VCaP (cell line): ENCODE measurements at regions not wholly inside any gene's neighbourhood (a gene's known extent, or its start where the extent isn't known, plus 50 kb on each side); places are given as distances from the start of the nearest gene placed in this dataset.
"Not testable (repeated sequence)": the region's sequence is repeated elsewhere in the genome, so short reads cannot be mapped to it uniquely, and the experiment has no call there.

Experiments used
- H3K27ac ChIP-seq: fragments of 450-650 bp; 2 replicates; pipeline ENCODE4 v1.5.1; 2017
- TF ChIP-seq, protein P1 (sequence below): fragments of 450-650 bp; conservative IDR thresholded peaks from 2 replicates; pipeline ENCODE4 v1.5.1; 2017; ENCODE audit warnings: mild to moderate bottlenecking, moderate library complexity

DNA sequence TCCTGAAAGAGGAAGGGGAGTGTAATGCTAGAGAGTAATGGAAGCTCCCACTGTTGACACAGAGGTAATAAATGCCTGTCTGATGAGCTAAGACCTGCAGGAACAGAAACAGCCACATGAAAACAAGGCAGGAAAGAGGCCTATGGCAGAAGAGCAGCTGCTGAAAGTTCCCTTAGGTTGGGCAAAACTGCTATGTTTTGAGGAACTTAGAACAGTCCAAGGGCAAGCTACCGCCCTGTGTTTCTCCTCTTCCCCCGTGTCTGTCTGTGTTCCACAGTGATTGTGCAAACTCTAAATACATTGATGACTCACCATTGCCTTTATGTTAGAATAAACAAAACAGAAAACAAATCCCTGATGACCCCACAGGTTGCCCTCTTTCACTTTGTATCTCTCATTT lies 516.6 kb downstream of the GOLGA6L6 start:
- H3K27ac ChIP-seq = not testable (repeated sequence)

DNA sequence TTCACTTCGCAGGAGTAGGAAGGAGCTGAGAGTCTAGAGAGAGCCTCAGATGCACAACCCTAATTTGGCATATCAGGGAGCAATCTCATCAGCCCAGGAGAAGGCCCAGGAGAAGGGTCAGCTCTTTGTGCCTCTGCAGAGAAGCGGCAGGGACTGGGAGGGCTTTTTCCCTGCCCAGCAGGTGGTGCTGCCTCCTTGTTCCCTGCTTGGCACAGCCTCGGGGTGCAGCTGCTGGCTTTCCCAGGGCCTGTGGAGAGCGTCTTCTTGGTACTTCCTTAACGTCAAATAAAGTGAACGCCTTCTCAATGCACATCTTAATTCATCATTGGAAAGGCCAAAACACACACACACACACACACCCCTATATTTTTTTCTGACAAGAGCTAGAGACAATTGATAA lies 519.3 kb downstream of the GOLGA6L6 start:
- H3K27ac ChIP-seq = not testable (repeated sequence)

DNA sequence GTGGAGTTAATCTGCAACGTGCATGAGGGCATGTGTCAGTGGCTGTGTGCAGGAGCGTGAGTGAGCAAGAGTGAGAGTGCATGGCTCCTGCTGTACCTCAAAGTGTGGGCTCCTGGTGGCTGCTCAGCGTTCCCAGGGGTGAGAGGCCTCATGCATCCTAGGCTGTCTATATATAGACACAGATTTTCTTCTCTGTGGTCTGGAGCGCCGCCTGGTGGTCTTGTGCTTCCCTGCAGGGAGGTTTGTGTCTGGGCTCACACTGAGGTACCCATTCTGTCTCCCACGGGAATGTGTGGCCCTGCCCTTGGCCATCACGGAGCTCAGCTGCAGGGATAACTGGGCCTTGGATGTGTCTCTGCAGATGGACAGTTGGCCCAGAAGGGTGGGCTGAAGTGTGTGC lies 520.2 kb downstream of the GOLGA6L6 start:
- H3K27ac ChIP-seq = not testable (repeated sequence)

DNA sequence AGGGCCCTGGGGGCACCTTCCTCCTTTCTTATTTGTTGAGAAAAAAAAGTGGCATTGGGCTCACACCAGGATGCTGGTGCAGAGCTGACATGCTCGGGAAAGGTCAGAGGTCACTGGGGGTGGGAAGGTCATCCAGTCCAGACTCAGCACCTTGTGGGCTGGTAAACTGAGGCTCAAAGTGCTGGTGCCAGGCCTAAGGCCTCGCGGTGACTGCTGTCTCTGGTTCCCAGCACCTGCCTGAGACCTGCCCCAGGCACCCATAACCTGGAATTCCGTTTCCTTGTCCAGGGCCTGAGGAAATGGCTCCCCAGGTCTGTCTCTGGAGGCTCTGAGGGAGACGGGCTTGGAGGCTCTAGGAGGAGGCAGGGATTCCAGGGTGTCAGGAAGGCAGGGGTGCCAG lies 521.0 kb downstream of the GOLGA6L6 start:
- not testable (repeated sequence) for H3K27ac ChIP-seq

DNA sequence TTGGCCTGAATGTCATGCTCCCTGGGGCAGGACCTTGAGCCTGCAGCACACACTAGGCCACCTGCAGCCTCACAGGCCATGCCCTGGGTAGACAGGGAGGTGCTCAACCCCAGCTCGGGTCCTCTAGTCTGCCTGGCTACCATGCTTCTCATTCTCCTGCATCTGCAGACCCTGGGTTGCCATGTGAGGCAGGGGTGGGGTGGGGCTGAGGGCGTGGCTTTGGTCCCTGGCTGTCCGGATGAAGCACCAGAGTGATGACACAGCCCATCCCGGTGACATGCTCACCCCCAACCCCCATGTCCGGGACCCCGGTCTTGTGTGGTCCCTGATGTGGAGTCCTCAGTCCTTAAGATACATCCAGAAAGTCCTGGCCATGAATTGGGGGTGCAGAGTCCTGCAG lies 521.8 kb downstream of the GOLGA6L6 start:
- not testable (repeated sequence) for H3K27ac ChIP-seq

DNA sequence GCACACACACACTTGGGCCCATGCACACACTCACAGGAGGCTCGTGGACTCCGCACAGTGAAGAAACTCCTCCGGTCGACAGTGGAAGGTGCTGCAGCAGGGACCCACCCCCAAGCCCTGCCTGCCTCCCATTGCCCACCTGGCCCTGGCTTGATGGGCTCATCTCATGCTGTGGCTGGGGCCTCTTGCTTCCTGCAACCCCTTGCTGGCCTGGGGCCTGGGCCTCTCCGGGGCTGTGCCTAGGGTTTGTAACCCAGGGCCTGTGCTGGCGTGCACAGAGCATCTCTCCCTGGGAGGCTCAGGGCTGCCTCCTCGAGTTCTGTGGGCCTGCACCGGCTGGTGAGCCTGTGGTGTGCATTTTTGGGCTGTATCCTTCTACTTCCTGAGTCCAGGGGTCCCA lies 524.0 kb downstream of the GOLGA6L6 start:
- not testable (repeated sequence) for H3K27ac ChIP-seq

DNA sequence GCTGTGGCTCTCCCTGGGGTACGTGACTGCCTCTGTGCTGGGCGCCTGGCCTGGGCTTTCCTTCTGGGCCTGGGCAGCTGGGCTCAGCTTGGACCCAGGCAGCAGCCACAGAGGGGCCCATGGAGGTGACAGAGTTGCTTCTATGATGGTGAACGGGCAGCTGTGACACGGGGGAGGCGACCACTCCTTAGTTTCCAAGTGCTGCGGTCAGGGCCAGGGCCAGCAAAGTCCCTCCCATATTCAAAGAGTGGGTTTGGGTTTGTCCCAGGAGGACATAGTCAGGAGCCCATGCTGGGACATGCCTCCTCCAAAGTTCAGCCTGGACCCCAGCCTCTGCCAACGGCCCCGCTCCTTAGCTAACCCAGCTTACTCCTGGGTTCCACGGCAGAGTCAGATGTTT lies 524.7 kb downstream of the GOLGA6L6 start:
- H3K27ac ChIP-seq = not testable (repeated sequence)

DNA sequence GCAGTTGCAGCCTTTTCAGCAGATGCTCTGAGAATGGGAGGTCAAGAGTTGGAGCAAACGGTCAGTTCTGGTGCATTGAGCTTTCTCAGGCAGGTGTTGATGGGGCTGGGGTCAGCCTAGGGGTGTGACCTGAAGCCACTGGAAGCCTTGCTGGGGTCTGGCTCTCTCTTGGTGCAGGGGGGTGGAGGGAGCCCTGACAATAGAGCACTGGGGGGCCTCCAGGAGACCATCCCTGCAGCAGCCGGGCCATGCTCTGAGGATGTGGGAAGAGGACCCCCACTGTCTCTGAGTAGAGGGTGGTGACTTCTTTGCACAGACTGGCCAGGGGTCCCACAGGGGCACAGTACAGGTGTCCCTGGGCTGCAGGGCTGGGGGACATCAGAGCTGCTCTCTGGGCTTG lies 528.8 kb downstream of the GOLGA6L6 start:
- not testable (repeated sequence) for H3K27ac ChIP-seq

DNA sequence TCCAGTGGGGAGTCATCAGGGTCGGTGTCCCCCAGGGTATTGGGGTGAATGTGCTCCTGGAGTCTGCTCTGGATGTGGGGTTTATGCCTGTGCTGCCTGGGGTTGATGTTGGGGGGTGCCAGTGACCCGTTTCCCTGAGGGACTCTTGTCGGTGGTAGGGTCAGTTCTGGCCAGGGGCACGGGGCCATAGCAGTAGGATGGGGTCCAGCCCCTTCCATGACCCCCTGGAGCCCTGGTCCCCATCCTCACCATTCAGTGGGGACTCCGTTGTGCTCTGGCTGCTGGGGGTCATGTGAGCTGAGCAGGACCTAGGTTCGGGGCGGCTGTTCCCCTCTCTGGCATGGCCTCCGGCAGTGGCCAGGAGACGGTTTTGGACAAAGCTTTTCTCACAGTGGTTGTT lies 530.8 kb downstream of the GOLGA6L6 start:
- not testable (repeated sequence) for H3K27ac ChIP-seq

DNA sequence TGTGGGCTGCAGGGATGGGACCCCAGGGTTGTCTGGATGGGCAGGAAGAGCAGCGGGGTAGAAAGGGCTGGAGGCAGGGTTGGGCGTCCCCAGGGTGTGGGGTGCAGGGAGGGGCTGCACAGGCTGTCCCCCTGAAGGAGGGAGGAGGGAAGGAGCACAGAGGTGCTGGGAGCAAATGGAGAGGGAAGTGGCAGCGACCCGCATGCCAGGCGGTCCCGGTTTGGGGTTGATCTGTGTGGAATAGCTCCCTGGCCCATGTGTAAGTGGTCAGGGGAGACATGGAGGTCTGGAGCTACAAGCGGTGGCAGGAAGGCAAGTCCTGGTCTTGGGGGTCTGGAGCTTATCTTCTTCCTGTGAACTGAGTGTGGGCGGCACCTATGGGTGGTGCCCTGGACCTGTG lies 532.0 kb downstream of the GOLGA6L6 start:
- H3K27ac ChIP-seq = not testable (repeated sequence)

DNA sequence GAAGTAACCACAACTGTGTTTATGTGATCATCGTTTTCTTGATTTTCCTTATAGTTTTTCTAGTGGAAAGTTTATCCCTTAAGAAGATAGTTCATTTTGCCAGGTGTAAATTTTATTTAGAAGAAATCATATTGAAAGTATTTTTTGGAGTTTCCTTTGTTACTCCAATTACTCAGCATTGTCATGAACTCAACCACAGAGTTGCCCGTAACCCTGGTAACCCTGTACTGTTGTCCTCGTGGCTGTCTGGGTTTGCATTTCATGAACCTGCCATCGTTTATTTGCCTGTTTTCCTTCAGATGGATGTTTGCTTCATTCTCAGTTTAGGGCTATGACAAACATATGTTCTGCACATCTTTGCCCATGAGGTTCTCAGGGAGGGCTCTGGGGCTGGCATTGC lies 534.3 kb downstream of the GOLGA6L6 start:
- H3K27ac ChIP-seq = not testable (repeated sequence)

DNA sequence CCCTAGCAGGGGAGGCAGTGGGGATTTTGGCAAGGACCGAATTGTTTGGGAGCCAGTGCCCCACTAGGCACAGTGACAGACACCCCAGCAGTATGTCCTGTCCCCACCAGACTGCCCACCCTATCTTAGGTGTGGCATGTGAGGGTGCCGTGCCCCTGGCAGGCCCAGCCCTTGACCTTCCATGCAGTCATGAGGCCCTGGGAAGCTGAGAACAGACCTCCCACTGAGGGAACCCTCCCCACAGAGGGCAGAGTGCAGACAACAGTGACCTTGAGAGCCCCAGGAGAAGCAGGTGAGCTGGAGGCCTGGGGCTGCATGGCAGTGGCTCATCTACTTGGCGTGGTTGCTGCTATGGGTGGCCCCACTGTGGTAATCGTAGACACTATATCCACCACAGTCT lies 538.1 kb downstream of the GOLGA6L6 start:
- not testable (repeated sequence) for H3K27ac ChIP-seq

DNA sequence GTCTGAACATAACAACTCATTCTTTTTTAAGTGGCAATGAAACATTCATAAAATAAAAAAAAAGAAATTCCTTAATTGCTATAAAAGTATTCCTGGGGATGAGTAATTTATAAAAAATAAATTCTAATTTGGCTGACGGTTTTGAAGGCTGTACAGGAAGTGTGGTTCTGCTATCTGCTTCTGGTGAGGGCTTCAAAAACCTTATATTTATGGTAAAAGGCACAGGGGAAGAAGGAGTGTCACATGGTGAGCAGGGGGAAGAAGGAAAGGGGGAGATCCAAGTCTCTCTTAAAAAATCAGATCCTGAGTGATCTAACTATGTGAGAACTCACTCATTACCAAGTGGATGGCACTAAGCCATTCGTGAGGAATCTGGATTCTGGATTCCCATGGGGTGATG lies 539.0 kb downstream of the GOLGA6L6 start:
- not testable (repeated sequence) for H3K27ac ChIP-seq

DNA sequence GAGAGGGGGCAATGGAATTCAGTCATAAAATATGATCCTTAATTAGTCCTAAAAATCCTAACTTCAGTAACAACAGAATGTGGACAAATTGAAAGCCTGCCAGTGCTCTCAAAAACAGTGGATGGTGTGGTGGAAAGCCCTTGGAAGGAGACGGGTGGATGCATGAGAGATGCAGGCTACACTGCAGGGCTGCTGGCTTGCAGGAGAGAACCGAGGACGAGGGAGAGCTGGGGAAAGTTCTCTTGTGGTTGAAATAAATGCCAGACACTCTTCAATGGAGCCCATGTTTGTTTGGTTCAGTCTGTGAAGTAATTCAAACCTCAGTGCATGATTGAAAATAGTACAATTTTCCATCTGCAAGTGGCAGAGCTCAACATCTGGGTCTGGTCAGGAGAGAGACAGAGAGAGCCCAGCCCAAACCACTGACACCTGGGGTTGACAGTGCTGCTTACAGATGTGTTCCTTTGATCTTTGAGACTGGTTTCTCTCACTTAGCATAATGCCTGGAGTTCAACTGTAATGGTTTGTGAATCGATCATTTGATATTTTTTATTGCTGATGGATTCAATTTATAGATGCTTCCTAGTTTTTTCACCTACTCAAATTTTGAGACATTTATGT lies 544.9 kb downstream of the GOLGA6L6 start:
- not testable (repeated sequence) for H3K27ac ChIP-seq

DNA sequence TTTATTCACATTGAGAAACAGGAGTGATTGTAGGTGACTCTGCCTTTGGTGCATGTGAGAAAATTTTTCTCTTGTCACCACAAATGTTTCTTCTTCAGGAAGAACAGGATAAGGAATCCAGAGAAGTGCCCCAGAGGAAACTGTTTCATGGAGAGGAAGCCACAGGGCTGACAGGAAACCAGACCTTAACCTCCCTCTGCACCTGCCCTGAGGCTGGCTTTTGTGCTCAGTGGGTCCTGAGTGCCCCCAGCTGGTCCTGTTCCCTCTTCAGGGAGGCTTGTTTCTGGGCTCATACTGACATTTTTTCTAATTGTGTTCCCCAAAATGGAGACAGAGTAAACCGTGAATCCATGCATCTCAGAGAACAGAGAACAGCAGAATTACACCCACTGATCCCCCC lies 546.3 kb downstream of the GOLGA6L6 start:
- not testable (repeated sequence) for H3K27ac ChIP-seq

DNA sequence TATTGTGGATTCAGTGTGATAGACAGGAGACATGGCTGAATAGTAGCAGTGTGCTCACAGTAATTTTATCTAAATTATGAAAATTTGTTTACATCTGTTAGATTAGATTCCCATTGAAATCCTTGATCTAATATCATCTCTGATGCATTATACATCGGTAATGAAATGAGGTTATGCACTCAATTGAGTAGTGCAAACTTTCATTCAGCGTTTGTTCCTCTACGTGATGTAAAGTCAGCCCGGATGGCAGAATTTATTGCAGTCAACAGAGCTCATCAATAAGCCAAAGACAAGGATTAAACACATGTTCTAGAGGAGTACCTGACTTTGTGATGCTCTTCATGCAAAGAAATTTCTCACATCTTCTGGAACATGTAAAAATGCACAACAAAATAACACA lies 549.2 kb downstream of the GOLGA6L6 start:
- TF ChIP-seq, protein P1, sequence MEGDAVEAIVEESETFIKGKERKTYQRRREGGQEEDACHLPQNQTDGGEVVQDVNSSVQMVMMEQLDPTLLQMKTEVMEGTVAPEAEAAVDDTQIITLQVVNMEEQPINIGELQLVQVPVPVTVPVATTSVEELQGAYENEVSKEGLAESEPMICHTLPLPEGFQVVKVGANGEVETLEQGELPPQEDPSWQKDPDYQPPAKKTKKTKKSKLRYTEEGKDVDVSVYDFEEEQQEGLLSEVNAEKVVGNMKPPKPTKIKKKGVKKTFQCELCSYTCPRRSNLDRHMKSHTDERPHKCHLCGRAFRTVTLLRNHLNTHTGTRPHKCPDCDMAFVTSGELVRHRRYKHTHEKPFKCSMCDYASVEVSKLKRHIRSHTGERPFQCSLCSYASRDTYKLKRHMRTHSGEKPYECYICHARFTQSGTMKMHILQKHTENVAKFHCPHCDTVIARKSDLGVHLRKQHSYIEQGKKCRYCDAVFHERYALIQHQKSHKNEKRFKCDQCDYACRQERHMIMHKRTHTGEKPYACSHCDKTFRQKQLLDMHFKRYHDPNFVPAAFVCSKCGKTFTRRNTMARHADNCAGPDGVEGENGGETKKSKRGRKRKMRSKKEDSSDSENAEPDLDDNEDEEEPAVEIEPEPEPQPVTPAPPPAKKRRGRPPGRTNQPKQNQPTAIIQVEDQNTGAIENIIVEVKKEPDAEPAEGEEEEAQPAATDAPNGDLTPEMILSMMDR = no peak

DNA sequence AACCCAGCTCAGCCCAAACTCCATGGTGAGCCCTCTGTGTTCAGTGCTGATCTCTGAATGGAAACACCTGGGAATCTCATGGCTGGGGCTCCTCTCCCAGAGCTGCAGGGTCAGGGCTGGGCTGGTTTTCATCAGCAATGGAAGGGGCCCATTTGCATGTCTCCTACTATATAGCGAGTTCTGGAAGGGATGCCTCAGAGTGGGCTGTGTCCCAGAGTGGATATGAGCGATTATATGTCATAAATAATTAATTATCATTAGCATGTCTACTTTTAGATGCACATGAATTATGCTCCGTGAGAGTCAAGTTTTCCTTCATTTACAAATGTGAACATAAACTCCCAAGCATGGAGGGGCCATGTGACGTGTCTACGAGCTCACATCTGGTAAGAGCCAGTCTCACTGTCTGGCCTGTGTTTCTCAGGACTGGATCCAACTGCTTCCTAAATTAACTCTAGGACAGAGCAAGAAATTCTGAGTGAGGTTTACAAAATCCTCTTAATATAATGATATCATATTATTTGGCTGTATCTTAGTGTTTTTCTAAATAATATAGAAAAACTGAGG lies 553.4 kb downstream of the GOLGA6L6 start:
- TF ChIP-seq, protein P1 = no peak
- H3K27ac ChIP-seq = no peak overlapping the region

More for the DNA sequence above, 549.2 kb downstream of the GOLGA6L6 start:
- no peak overlapping the region for H3K27ac ChIP-seq
